IMR-90 (cell line): ENCODE measurements at regions not wholly inside any gene's neighbourhood (a gene's known extent, or its start where the extent isn't known, plus 50 kb on each side); places are given as distances from the start of the nearest gene placed in this dataset.

Experiments
- ATAC-seq: fragments of 200-7000 bp; cut with Tn5 transposase; 2 replicates; pipeline ENCODE4 v1.9.1; 2020; ENCODE audit warnings: low read depth, mild to moderate bottlenecking, moderate library complexity
- BruUV-seq: library from RNA; stranded (reverse); fragments of 400-500 nt; replicated peaks from 2 replicates; lab custom pipeline; 2021; lab: Mats Ljungman, UMichigan
- CTCF ChIA-PET: fragments of 300-600 bp; formaldehyde crosslinking; extraction: SDS; loops from one replicate; lab custom pipeline; 2021; ENCODE audit warnings: antibody characterized with exemption; lab: Yijun Ruan, JAX
- POLR2A ChIA-PET: fragments of 300-600 bp; sonication (Branson Sonifier 250); formaldehyde crosslinking; loops from one replicate; lab custom pipeline; 2022; ENCODE audit warnings: antibody characterized with exemption; ENCODE audit not compliant: unreplicated experiment; lab: Charles Lee
- DNase-seq: peaks from one replicate; pipeline ENCODE4 v3.0.0; 2013
- H2AFZ ChIP-seq: replicated peaks from 2 replicates; pipeline ENCODE3; 2013; ENCODE audit warnings: low read length, mild to moderate bottlenecking; ENCODE audit not compliant: poor library complexity
- H2AK5ac ChIP-seq: 2 replicates; pipeline ENCODE4 v1.6.1; 2013; ENCODE audit warnings: low read depth, low read length, inconsistent platforms
- H2AK9ac ChIP-seq: replicated peaks from 2 replicates; pipeline ENCODE3; 2013; ENCODE audit warnings: mild to moderate bottlenecking, low read depth, low read length, moderate library complexity; ENCODE audit not compliant: poor library complexity
- H2BK120ac ChIP-seq: 2 replicates; pipeline ENCODE4 v1.6.1; 2013; ENCODE audit warnings: low read depth, low read length, inconsistent platforms
- H2BK15ac ChIP-seq: 3 replicates; pipeline ENCODE4 v1.6.1; 2013; ENCODE audit warnings: low read depth, low read length, inconsistent platforms
- H2BK20ac ChIP-seq: 2 replicates; pipeline ENCODE4 v1.6.1; 2013; ENCODE audit warnings: low read depth, mild to moderate bottlenecking, inconsistent platforms, low read length, moderate library complexity
- H2BK5ac ChIP-seq: 2 replicates; pipeline ENCODE4 v1.6.1; 2013; ENCODE audit warnings: mild to moderate bottlenecking, low read depth, low read length, inconsistent platforms; ENCODE audit not compliant: poor library complexity, severe bottlenecking
- H3K14ac ChIP-seq: replicated peaks from 2 replicates; pipeline ENCODE4 v1.6.1; 2013; ENCODE audit warnings: low read depth, low read length, inconsistent platforms
- H3K18ac ChIP-seq: 2 replicates; pipeline ENCODE4 v1.6.1; 2013; ENCODE audit warnings: low read depth, low read length, control low read depth
- H3K23ac ChIP-seq: 2 replicates; pipeline ENCODE4 v1.6.1; 2013; ENCODE audit warnings: low read depth, low read length, inconsistent platforms
- H3K27ac ChIP-seq: 2 replicates; pipeline ENCODE4 v1.5.1; 2013; ENCODE audit warnings: mild to moderate bottlenecking, control low read depth, low read length; ENCODE audit not compliant: insufficient read depth
- H3K27me3 ChIP-seq: 2 replicates; pipeline ENCODE4 v1.6.1; 2013; ENCODE audit warnings: low read length; ENCODE audit not compliant: control insufficient read depth, insufficient read depth
- H3K36me3 ChIP-seq: 2 replicates; pipeline ENCODE4 v1.6.1; 2013; ENCODE audit warnings: low read length, mixed read lengths; ENCODE audit not compliant: control insufficient read depth, insufficient read depth
- H3K4ac ChIP-seq: 2 replicates; pipeline ENCODE4 v1.6.1; 2013; ENCODE audit warnings: low read depth, low read length, inconsistent platforms
- H3K4me1 ChIP-seq: 2 replicates; pipeline ENCODE4 v1.6.1; 2013; ENCODE audit warnings: low read length, mixed read lengths; ENCODE audit not compliant: control insufficient read depth, insufficient read depth
- H3K4me2 ChIP-seq: 2 replicates; pipeline ENCODE4 v1.6.1; 2013; ENCODE audit warnings: low read depth, mild to moderate bottlenecking, control low read depth, low read length, moderate library complexity
- H3K4me3 ChIP-seq: 2 replicates; pipeline ENCODE4 v1.5.1; 2013; ENCODE audit warnings: low read depth, mild to moderate bottlenecking, control low read depth, low read length, moderate library complexity; ENCODE audit not compliant: insufficient read depth
- H3K56ac ChIP-seq: 2 replicates; pipeline ENCODE4 v1.6.1; 2013; ENCODE audit warnings: low read length, inconsistent platforms; ENCODE audit not compliant: insufficient read depth; ENCODE audit errors: extremely low read depth
- H3K79me1 ChIP-seq, 2 experiments: 2 replicates each; pipeline ENCODE4 v1.6.1; 2013; ENCODE audit warnings: low read length in 2 of 2, inconsistent platforms in 1 of 2, low read depth in 1 of 2
- H3K9ac ChIP-seq: 2 replicates; pipeline ENCODE4 v1.6.1; 2013; ENCODE audit warnings: low read depth, low read length, control low read depth
- H3K9me1 ChIP-seq: 2 replicates; pipeline ENCODE4 v1.6.1; 2013; ENCODE audit warnings: low read length, inconsistent platforms; ENCODE audit not compliant: insufficient read depth
- H3K9me3 ChIP-seq: 2 replicates; pipeline ENCODE4 v1.6.1; 2013; ENCODE audit warnings: low read length; ENCODE audit not compliant: control insufficient read depth, insufficient read depth
- H4K20me1 ChIP-seq: 2 replicates; pipeline ENCODE4 v1.6.1; 2013; ENCODE audit warnings: low read length, inconsistent platforms; ENCODE audit not compliant: insufficient read depth
- H4K5ac ChIP-seq: 2 replicates; pipeline ENCODE4 v1.6.1; 2013; ENCODE audit warnings: mild to moderate bottlenecking, low read depth, low read length, control low read depth
- H4K8ac ChIP-seq, 2 experiments: 2 replicates each; pipeline ENCODE4 v1.6.1; 2013; ENCODE audit warnings: low read depth in 2 of 2, low read length in 2 of 2, control low read depth in 1 of 2, inconsistent platforms in 1 of 2
- H4K91ac ChIP-seq: 2 replicates; pipeline ENCODE4 v1.6.1; 2013; ENCODE audit warnings: low read depth, low read length, inconsistent platforms; ENCODE audit not compliant: insufficient read depth
- BHLHE40 ChIP-seq: fragments of 150-350 bp; IDR thresholded peaks from 2 replicates; pipeline ENCODE4 v1.6.1; 2016; ENCODE audit warnings: mild to moderate bottlenecking, low read depth, low read length
- CEBPB ChIP-seq: IDR thresholded peaks from 2 replicates; pipeline ENCODE4 v1.6.1; 2012; ENCODE audit warnings: low read depth, low read length, improper control_type of control experiment
- CHD1 ChIP-seq: IDR thresholded peaks from 2 replicates; pipeline ENCODE4 v1.6.1; 2012; ENCODE audit warnings: low read depth, low read length, improper control_type of control experiment
- MAFK ChIP-seq: IDR thresholded peaks from 2 replicates; pipeline ENCODE4 v1.6.1; 2012; ENCODE audit warnings: low read depth, low read length, improper control_type of control experiment
- MAZ ChIP-seq: IDR thresholded peaks from 2 replicates; pipeline ENCODE4 v1.6.1; 2012; ENCODE audit warnings: low read depth, mild to moderate bottlenecking, low read length, improper control_type of control experiment, moderate library complexity, borderline replicate concordance
- RAD21 ChIP-seq: IDR thresholded peaks from 2 replicates; pipeline ENCODE4 v1.6.1; 2012; ENCODE audit warnings: low read length, improper control_type of control experiment
- RFX5 ChIP-seq: IDR thresholded peaks from 2 replicates; pipeline ENCODE4 v1.8.0; 2012; ENCODE audit warnings: low read depth, mild to moderate bottlenecking, low read length, moderate library complexity
- SMC3 ChIP-seq: fragments of 150-350 bp; IDR thresholded peaks from 2 replicates; pipeline ENCODE4 v1.6.1; 2016; ENCODE audit warnings: low read depth, mild to moderate bottlenecking, antibody characterized with exemption, low read length, moderate library complexity
- WGBS, 2 experiments: methylation state at CpG; one replicate each; pipeline versions ENCODE4 v1.1.5 to v1.1.7; 2013; ENCODE audit warnings: missing lambda C conversion rate in 2 of 2; ENCODE audit not compliant: insufficient read length in 1 of 2; ENCODE audit errors: extremely low coverage in 2 of 2; 5-methylcytosine and 5-hydroxymethylcytosine counted together
- dilution Hi-C: fragments of 300-500 bp; cut with HindIII; formaldehyde crosslinking; loops from one replicate; pipeline ENCODE4 v1.14.3; 2018; ENCODE audit warnings: low sequenced_read_pairs; ENCODE audit not compliant: unreplicated experiment
- in situ Hi-C: fragments of 300-500 bp; cut with MboI; formaldehyde crosslinking; loops from 3 replicates; pipeline ENCODE4 v1.14.3; 2019; ENCODE audit warnings: low sequenced_read_pairs, inconsistent platforms, mixed read lengths
- intact Hi-C: fragments of 100-400 bp; cut with micrococcal nuclease; formaldehyde crosslinking; loops from 2 replicates; pipeline ENCODE4 v1.10.0; 2022
- TF ChIP-seq, protein P1 (sequence below): fragments of 150-350 bp; IDR thresholded peaks from 2 replicates; pipeline ENCODE4 v1.6.1; 2016; ENCODE audit warnings: low read depth, mild to moderate bottlenecking, low read length, moderate library complexity, borderline replicate concordance
- TF ChIP-seq, protein P2 (sequence below): conservative IDR thresholded peaks from 2 replicates; pipeline ENCODE4 v1.5.1; 2012; ENCODE audit warnings: mild to moderate bottlenecking, low read depth, low read length, improper control_type of control experiment
- TF ChIP-seq, protein P3 (sequence below): fragments of 150-350 bp; IDR thresholded peaks from 2 replicates; pipeline ENCODE4 v1.6.1; 2017; ENCODE audit warnings: mild to moderate bottlenecking, antibody characterized with exemption, low read length, low read depth

DNA sequence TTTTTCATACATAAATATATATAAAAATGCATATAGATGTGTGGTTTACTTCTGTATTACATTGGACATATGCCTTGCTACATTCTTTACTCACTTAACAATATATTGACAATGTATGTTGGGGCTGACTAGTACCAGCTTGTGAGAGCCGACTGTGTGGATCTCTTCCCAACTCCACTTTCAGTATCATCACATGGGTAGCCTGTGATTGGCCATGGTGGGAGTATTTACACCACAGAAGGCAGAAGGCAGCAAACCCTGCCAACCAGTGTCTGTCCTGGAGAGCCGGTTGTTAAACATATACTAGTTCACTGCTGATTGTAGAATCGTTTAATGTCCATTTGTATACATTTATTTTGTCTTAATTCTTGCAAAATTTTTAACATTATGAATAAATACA is 638.7 kb downstream of the DHX35 start:
- no peak overlapping the region for H2AK9ac ChIP-seq
- H2AK5ac ChIP-seq: no peak overlapping the region
- no peaks in the 10 kb centered on the region for H3K36me3 ChIP-seq
- H3K9me3 ChIP-seq: no peaks in the 10 kb centered on the region; the same call in 1 of the 2 replicates
- H3K14ac ChIP-seq: no peak overlapping the region
- no peaks in the 10 kb centered on the region for H3K79me1 ChIP-seq
- H3K56ac ChIP-seq: no peak overlapping the region
- intact Hi-C loops (no loop called here), dilution Hi-C loops (no loop called here), in situ Hi-C loops (no loop called here)
- no peak overlapping the region for H3K18ac ChIP-seq
- TF ChIP-seq, protein P1, sequence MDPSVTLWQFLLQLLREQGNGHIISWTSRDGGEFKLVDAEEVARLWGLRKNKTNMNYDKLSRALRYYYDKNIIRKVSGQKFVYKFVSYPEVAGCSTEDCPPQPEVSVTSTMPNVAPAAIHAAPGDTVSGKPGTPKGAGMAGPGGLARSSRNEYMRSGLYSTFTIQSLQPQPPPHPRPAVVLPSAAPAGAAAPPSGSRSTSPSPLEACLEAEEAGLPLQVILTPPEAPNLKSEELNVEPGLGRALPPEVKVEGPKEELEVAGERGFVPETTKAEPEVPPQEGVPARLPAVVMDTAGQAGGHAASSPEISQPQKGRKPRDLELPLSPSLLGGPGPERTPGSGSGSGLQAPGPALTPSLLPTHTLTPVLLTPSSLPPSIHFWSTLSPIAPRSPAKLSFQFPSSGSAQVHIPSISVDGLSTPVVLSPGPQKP: no peak
- TF ChIP-seq, protein P2, sequence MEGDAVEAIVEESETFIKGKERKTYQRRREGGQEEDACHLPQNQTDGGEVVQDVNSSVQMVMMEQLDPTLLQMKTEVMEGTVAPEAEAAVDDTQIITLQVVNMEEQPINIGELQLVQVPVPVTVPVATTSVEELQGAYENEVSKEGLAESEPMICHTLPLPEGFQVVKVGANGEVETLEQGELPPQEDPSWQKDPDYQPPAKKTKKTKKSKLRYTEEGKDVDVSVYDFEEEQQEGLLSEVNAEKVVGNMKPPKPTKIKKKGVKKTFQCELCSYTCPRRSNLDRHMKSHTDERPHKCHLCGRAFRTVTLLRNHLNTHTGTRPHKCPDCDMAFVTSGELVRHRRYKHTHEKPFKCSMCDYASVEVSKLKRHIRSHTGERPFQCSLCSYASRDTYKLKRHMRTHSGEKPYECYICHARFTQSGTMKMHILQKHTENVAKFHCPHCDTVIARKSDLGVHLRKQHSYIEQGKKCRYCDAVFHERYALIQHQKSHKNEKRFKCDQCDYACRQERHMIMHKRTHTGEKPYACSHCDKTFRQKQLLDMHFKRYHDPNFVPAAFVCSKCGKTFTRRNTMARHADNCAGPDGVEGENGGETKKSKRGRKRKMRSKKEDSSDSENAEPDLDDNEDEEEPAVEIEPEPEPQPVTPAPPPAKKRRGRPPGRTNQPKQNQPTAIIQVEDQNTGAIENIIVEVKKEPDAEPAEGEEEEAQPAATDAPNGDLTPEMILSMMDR: no peak
- TF ChIP-seq RFX5: no peak
- TF ChIP-seq BHLHE40: no peak
- TF ChIP-seq, protein P3, sequence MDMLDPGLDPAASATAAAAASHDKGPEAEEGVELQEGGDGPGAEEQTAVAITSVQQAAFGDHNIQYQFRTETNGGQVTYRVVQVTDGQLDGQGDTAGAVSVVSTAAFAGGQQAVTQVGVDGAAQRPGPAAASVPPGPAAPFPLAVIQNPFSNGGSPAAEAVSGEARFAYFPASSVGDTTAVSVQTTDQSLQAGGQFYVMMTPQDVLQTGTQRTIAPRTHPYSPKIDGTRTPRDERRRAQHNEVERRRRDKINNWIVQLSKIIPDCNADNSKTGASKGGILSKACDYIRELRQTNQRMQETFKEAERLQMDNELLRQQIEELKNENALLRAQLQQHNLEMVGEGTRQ: no peak
- TF ChIP-seq CHD1: no peak
- TF ChIP-seq MAZ: no peak
- no peak for TF ChIP-seq MAFK
- no peak for TF ChIP-seq RAD21
- no peak for TF ChIP-seq CEBPB
- no peak for TF ChIP-seq SMC3
- H3K4me2 ChIP-seq: no peak overlapping the region
- H3K9ac ChIP-seq: no peak overlapping the region
- ATAC-seq (no peak), DNase-seq (no peak)
- H3K4me3 ChIP-seq: no peak overlapping the region
- no TSS peak for BruUV-seq
- H4K91ac ChIP-seq: no peak overlapping the region
- WGBS, 2 experiments: no CpG with 5 or more reads among the region's 3 CpGs
- CTCF ChIA-PET: no interaction called here
- no peaks in the 10 kb centered on the region for H3K9me1 ChIP-seq
- POLR2A ChIA-PET: no interaction called here
- no peak overlapping the region for H2BK20ac ChIP-seq
- no peak overlapping the region for H3K4ac ChIP-seq
- H3K23ac ChIP-seq: no peak overlapping the region
- no peaks in the 10 kb centered on the region for H3K27me3 ChIP-seq
- no peak overlapping the region for H3K27ac ChIP-seq
- no peak overlapping the region for H4K8ac ChIP-seq
- H2BK120ac ChIP-seq: no peak overlapping the region
- no peak overlapping the region for H4K5ac ChIP-seq
- H2AFZ ChIP-seq: no peak overlapping the region
- H2BK15ac ChIP-seq: no peak overlapping the region
- no peak overlapping the region for H2BK5ac ChIP-seq
- H3K4me1 ChIP-seq: no peaks in the 10 kb centered on the region
- no peaks in the 10 kb centered on the region for H4K20me1 ChIP-seq
